ENCODE measurements at regions not wholly inside any gene's neighbourhood (a gene's known extent, or its start where the extent isn't known, plus 50 kb on each side); places are given as distances from the start of the nearest gene placed in this dataset.

GRCh38 chr2:39593439-39594393, 72.0 kb upstream of the TMEM178A start:
- TF ChIP-seq EZH2phosphoT487 (IDR thresholded peaks at IDR 0.05; ENCODE audit: low read length) (no peak), EZH2 (optimal IDR thresholded peaks at IDR 0.05; ENCODE audit: low read depth, low read length) (no peak)
